ENCODE measurements at regions not wholly inside any gene's neighbourhood (a gene's known extent, or its start where the extent isn't known, plus 50 kb on each side); places are given as distances from the start of the nearest gene placed in this dataset.

DNA sequence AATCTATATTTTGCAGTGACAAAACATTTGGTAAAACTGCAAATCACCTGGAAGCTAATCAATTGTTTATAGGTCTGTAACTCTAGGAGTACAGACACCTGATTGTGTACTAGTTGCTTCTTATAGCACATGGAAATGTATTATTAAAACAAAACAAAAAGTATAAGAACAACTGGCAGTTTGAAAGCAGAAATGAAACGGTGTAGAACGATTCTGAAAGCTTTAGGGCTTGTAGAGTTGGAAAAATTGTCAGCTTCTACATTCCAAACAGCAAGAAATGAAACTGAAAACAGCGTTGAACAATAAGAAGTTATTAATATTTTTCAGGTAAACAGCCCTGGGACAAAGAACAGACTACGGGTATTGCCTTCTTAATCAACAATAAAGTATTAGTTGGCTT lies 273.3 kb downstream of the OLFM3 start:
- TF ChIP-seq POLR2A (IDR thresholded peaks at IDR 0.05) = no peak
- TF ChIP-seq, protein P1, sequence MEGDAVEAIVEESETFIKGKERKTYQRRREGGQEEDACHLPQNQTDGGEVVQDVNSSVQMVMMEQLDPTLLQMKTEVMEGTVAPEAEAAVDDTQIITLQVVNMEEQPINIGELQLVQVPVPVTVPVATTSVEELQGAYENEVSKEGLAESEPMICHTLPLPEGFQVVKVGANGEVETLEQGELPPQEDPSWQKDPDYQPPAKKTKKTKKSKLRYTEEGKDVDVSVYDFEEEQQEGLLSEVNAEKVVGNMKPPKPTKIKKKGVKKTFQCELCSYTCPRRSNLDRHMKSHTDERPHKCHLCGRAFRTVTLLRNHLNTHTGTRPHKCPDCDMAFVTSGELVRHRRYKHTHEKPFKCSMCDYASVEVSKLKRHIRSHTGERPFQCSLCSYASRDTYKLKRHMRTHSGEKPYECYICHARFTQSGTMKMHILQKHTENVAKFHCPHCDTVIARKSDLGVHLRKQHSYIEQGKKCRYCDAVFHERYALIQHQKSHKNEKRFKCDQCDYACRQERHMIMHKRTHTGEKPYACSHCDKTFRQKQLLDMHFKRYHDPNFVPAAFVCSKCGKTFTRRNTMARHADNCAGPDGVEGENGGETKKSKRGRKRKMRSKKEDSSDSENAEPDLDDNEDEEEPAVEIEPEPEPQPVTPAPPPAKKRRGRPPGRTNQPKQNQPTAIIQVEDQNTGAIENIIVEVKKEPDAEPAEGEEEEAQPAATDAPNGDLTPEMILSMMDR (IDR thresholded peaks at IDR 0.05 in 8 of 11, conservative IDR thresholded peaks at IDR 0.05 in 3 of 11) = no peak
- no peak for TF ChIP-seq POLR2AphosphoS5 (IDR thresholded peaks at IDR 0.05)
